Smooth muscle cell of the brain vasculature (primary cell): ENCODE measurements at regions not wholly inside any gene's neighbourhood (a gene's known extent, or its start where the extent isn't known, plus 50 kb on each side); places are given as distances from the start of the nearest gene placed in this dataset.
"Not testable (repeated sequence)": the region's sequence is repeated elsewhere in the genome, so short reads cannot be mapped to it uniquely, and the experiment has no call there.

Experiments
- DNase-seq: peaks from one replicate; pipeline ENCODE4 v3.0.0-alpha.2; 2012; ENCODE audit warnings: low read depth, low spot score

- no peak for DNase-seq
These were observed 206.1 kb downstream of the YTHDC2 start for GRCh38 chr5:113719549-113719948.

- no peak for DNase-seq
These were observed 207.7 kb downstream of the YTHDC2 start for GRCh38 chr5:113721171-113721570.

- no peak for DNase-seq
These were observed 209.5 kb downstream of the YTHDC2 start for GRCh38 chr5:113723021-113723420.

GRCh38 chr5:113735751-113736150 lies 222.3 kb downstream of the YTHDC2 start:
- no peak for DNase-seq

GRCh38 chr5:113742176-113742575 lies 228.7 kb downstream of the YTHDC2 start:
- no peak for DNase-seq

- no peak for DNase-seq
These were observed 229.1 kb downstream of the YTHDC2 start for GRCh38 chr5:113742639-113743038.

- DNase-seq: no peak
These were observed 234.9 kb downstream of the YTHDC2 start for GRCh38 chr5:113748403-113748802.

GRCh38 chr5:113749334-113749733 lies 235.8 kb downstream of the YTHDC2 start:
- no peak for DNase-seq

GRCh38 chr5:113753182-113753581 lies 239.7 kb downstream of the YTHDC2 start:
- not testable (repeated sequence) for DNase-seq

GRCh38 chr5:113755516-113755915 lies 242.0 kb downstream of the YTHDC2 start:
- no peak for DNase-seq

- DNase-seq: no peak
These were observed 244.0 kb downstream of the YTHDC2 start for GRCh38 chr5:113757508-113757907.

- no peak for DNase-seq
These were observed 246.0 kb downstream of the YTHDC2 start for GRCh38 chr5:113759505-113759904.

- DNase-seq: no peak
These were observed 247.0 kb downstream of the YTHDC2 start for GRCh38 chr5:113760486-113760885.

- no peak for DNase-seq
These were observed 248.1 kb downstream of the YTHDC2 start for GRCh38 chr5:113761594-113761993.

GRCh38 chr5:113764382-113764781 lies 250.9 kb downstream of the YTHDC2 start:
- DNase-seq: no peak

- not testable (repeated sequence) for DNase-seq
These were observed 253.3 kb downstream of the YTHDC2 start for GRCh38 chr5:113766827-113767226.

- no peak for DNase-seq
These were observed 257.2 kb downstream of the YTHDC2 start for GRCh38 chr5:113770648-113771047.

GRCh38 chr5:113771483-113771882 lies 258.0 kb downstream of the YTHDC2 start:
- DNase-seq: no peak

- DNase-seq: no peak
These were observed 262.7 kb downstream of the YTHDC2 start for GRCh38 chr5:113776168-113776567.

- DNase-seq: no peak
These were observed 263.5 kb downstream of the YTHDC2 start for GRCh38 chr5:113776832-113777525.

- DNase-seq: no peak
These were observed 264.7 kb downstream of the YTHDC2 start for GRCh38 chr5:113778147-113778546.

- DNase-seq: no peak
These were observed 274.7 kb downstream of the YTHDC2 start for GRCh38 chr5:113788141-113788655.

- DNase-seq: no peak
These were observed 276.3 kb downstream of the YTHDC2 start for GRCh38 chr5:113789769-113790168.

GRCh38 chr5:113792806-113793205 lies 279.3 kb downstream of the YTHDC2 start:
- no peak for DNase-seq
